Mesothelial cell of epicardium (in vitro differentiated cells): ENCODE measurements at regions not wholly inside any gene's neighbourhood (a gene's known extent, or its start where the extent isn't known, plus 50 kb on each side); places are given as distances from the start of the nearest gene placed in this dataset.
"Not testable (repeated sequence)": the region's sequence is repeated elsewhere in the genome, so short reads cannot be mapped to it uniquely, and the experiment has no call there.

Experiments
- DNase-seq, 2 experiments: peaks; one replicate each; pipeline ENCODE4 v3.0.0; 2021; ENCODE audit warnings: low spot score in 2 of 2; ENCODE audit not compliant: unreplicated experiment in 2 of 2
- H3K27ac Mint-ChIP-seq: 2 replicates; pipeline ENCODE4 v1.8.0; 2021; ENCODE audit warnings: mixed read lengths
- H3K27me3 Mint-ChIP-seq: 2 replicates; pipeline ENCODE4 v1.8.0; 2021; ENCODE audit warnings: low read depth, mixed read lengths
- H3K36me3 Mint-ChIP-seq: 2 replicates; pipeline ENCODE4 v1.8.0; 2021; ENCODE audit warnings: mixed read lengths
- H3K4me1 Mint-ChIP-seq: 2 replicates; pipeline ENCODE4 v1.8.0; 2021; ENCODE audit warnings: mixed read lengths
- H3K4me3 Mint-ChIP-seq: 2 replicates; pipeline ENCODE4 v1.8.0; 2021; ENCODE audit warnings: mild to moderate bottlenecking, moderate library complexity, mixed read lengths
- H3K9me3 Mint-ChIP-seq: 2 replicates; pipeline ENCODE4 v1.8.0; 2021; ENCODE audit warnings: mixed read lengths
- CTCF ChIP-seq: fragments of 200-600 bp; sonication (generic); IDR thresholded peaks from one replicate; pipeline ENCODE4 v1.5.0; 2021; ENCODE audit warnings: antibody characterized with exemption; ENCODE audit not compliant: unreplicated experiment

- Mint-ChIP-seq H3K27me3 (no peaks in the 10 kb centered on the region), H3K4me1 (no peaks in the 10 kb centered on the region), H3K27ac (no peak overlapping the region), H3K9me3 (peaks cover 3% of the 10 kb centered on the region), H3K36me3 (no peaks in the 10 kb centered on the region), H3K4me3 (no peak overlapping the region)
- TF ChIP-seq CTCF, result no peak
- DNase-seq, result no peak
These were observed 650.0 kb upstream of the STXBP6 start for GRCh38 chr14:25699981-25700380.

DNA sequence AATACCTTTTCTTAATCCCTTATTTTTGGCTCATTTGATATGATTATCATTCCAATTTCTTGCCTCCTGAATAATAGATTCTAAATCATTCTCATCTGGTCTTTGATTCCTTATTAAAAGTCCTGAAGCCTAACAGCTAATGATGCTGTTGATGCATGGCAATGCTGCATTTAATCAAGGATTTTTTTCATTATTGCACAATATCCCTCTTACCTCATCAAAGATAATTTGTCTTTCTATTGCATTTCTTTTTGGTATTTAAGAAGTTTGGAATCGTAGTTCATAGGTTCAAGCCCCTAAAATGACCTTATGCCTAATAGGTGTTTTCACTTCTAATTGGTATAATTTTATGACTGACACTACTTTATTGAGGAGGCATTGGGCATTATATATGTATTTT, 648.2 kb upstream of the STXBP6 start:
- Mint-ChIP-seq H3K27ac (no peak overlapping the region), H3K36me3 (no peaks in the 10 kb centered on the region), H3K4me3 (no peak overlapping the region), H3K4me1 (no peaks in the 10 kb centered on the region), H3K9me3 (no peaks in the 10 kb centered on the region), H3K27me3 (peaks cover 2% of the 10 kb centered on the region)
- DNase-seq, result no peak
- no peak for TF ChIP-seq CTCF

DNA sequence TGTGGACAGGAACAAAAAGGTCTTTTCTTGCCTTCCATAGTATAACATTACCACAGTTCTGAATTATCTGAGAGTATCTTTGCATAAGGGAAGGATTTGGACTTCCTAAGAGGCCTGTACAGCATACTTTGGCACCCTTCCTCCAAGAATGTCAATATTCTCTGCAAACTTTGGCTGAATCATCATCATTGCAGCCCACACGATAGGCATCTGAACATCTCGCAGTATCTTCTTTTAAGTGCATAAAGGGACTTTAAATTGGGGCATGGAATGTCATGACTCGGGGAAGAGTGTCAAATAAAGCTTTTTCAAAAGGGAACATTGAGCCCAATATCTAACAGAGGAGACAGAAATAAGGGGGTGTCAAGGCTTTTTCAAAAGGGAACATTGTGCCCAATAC, 646.2 kb upstream of the STXBP6 start:
- Mint-ChIP-seq H3K36me3 (no peaks in the 10 kb centered on the region), H3K27me3 (peaks cover 2% of the 10 kb centered on the region)

DNA sequence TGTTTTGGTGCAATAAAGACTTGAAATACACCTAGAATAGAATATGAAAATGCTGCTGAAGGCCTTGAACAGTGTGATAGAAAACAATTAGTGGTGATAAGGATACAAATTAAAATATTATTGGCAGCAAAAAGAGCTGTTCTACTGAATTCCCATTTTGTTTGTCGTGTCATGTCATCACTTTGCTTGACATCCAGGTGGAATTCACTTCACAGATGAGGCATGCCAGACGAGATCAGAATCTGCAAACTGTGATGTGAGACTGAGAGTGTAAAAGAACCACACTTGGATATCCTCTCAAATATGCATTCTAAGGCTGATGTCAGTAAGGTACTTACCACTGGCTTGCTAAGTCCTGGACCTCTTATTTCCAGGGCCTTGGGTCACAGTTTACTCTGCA, 635.1 kb upstream of the STXBP6 start:
- peaks cover 2% of the 10 kb centered on the region for H3K9me3 Mint-ChIP-seq
- H3K36me3 Mint-ChIP-seq, result no peaks in the 10 kb centered on the region
- no peak for DNase-seq

More for the DNA sequence above, 646.2 kb upstream of the STXBP6 start:
- no peak for TF ChIP-seq CTCF
- Mint-ChIP-seq H3K9me3 (no peaks in the 10 kb centered on the region), H3K4me1 (no peaks in the 10 kb centered on the region), H3K27ac (no peak overlapping the region), H3K4me3 (no peak overlapping the region)
- DNase-seq, result no peak

GRCh38 chr14:25680934-25681333, 631.0 kb upstream of the STXBP6 start:
- Mint-ChIP-seq H3K4me3 (no peak overlapping the region), H3K27ac (no peak overlapping the region), H3K36me3 (no peaks in the 10 kb centered on the region), H3K27me3 (no peaks in the 10 kb centered on the region), H3K9me3 (peaks cover 10% of the 10 kb centered on the region), H3K4me1 (no peaks in the 10 kb centered on the region)
- DNase-seq, result no peak
- TF ChIP-seq CTCF, result no peak

More for the DNA sequence above, 635.1 kb upstream of the STXBP6 start:
- TF ChIP-seq CTCF, result no peak
- Mint-ChIP-seq H3K27ac (no peak overlapping the region), H3K27me3 (peaks cover 3% of the 10 kb centered on the region), H3K4me3 (no peak overlapping the region), H3K4me1 (no peaks in the 10 kb centered on the region)

- peaks cover 10% of the 10 kb centered on the region for H3K9me3 Mint-ChIP-seq
- not testable (repeated sequence) for H3K27me3 Mint-ChIP-seq, H3K4me1 Mint-ChIP-seq, H3K4me3 Mint-ChIP-seq, H3K36me3 Mint-ChIP-seq, H3K27ac Mint-ChIP-seq, DNase-seq
These were observed 630.6 kb upstream of the STXBP6 start for GRCh38 chr14:25680511-25680910.
